K562 (cell line): ENCODE measurements at regions not wholly inside any gene's neighbourhood (a gene's known extent, or its start where the extent isn't known, plus 50 kb on each side); places are given as distances from the start of the nearest gene placed in this dataset.

ENCODE experiments used
- ARID2 ChIP-seq: fragments of 450-650 bp; IDR thresholded peaks from 2 replicates; pipeline ENCODE4 v1.6.1; 2017; ENCODE audit warnings: antibody characterized with exemption, mild to moderate bottlenecking
- CEBPB ChIP-seq: fragments of 450-650 bp; IDR thresholded peaks from 2 replicates; pipeline ENCODE4 v1.6.1; 2016; ENCODE audit warnings: missing genetic modification characterization, missing compliant biosample characterization
- CHCHD3 ChIP-seq: fragments of 250-450 bp; sonication (Bioruptor Pico); IDR thresholded peaks from 2 replicates; pipeline ENCODE4 v2.1.2; 2022; ENCODE audit warnings: mild to moderate bottlenecking
- CHD7 ChIP-seq: fragments of 200-600 bp; sonication (generic); IDR thresholded peaks from one replicate; pipeline ENCODE4 v1.6.1; 2012; ENCODE audit warnings: mild to moderate bottlenecking, low read depth, low read length, inconsistent platforms
- ETV6 ChIP-seq, 3 experiments: fragments of 150-350 bp in 1 of 3; sonication (generic) in 1 of 3; formaldehyde crosslinking in 1 of 3; IDR thresholded peaks; 2 replicates each; pipeline versions ENCODE4 v1.6.1 to v1.8.0; 2014 to 2022; ENCODE audit warnings: borderline replicate concordance in 2 of 3, low read depth in 2 of 3, antibody characterized with exemption in 1 of 3, low read length in 1 of 3, mild to moderate bottlenecking in 1 of 3, missing genetic modification reagents in 1 of 3
- NCOA2 ChIP-seq, 2 experiments: fragments of 450-650 bp; IDR thresholded peaks; 2 replicates each; pipeline ENCODE4 v1.6.1; 2018; ENCODE audit warnings: mild to moderate bottlenecking in 2 of 2, moderate library complexity in 1 of 2; ENCODE audit not compliant: partially characterized antibody in 2 of 2
- POLR2A ChIP-seq: fragments of 450-650 bp; conservative IDR thresholded peaks from 2 replicates; pipeline ENCODE4 v1.6.1; 2016
- TF ChIP-seq, protein P1 (sequence below), 3 experiments: IDR thresholded peaks in 2 of 3; conservative IDR thresholded peaks in 1 of 3; 2 replicates each; pipeline ENCODE4 v1.5.1; 2011 to 2012; ENCODE audit warnings: low read length in 3 of 3, mild to moderate bottlenecking in 3 of 3, control low read depth in 2 of 3, improper control_type of control experiment in 1 of 3, inconsistent platforms in 1 of 3, low read depth in 1 of 3, mixed read lengths in 1 of 3, moderate library complexity in 1 of 3; ENCODE audit not compliant: insufficient read depth in 2 of 3
- TF ChIP-seq, protein P2 (sequence below): fragments of 450-650 bp; IDR thresholded peaks from 2 replicates; pipeline ENCODE4 v1.6.1; 2017; ENCODE audit warnings: mild to moderate bottlenecking, moderate library complexity
- TF ChIP-seq, protein P3 (sequence below): sonication (generic); formaldehyde crosslinking; IDR thresholded peaks from 2 replicates; pipeline ENCODE4 v1.8.0; 2022; ENCODE audit warnings: mild to moderate bottlenecking, missing genetic modification reagents
- TF ChIP-seq, protein P4 (sequence below): sonication (generic); formaldehyde crosslinking; IDR thresholded peaks from 2 replicates; pipeline ENCODE4 v1.9.0; 2022; ENCODE audit warnings: mild to moderate bottlenecking, missing genetic modification reagents
- TF ChIP-seq, protein P5 (sequence below): fragments of 250-450 bp; sonication (Bioruptor Pico); IDR thresholded peaks from 2 replicates; pipeline ENCODE4 v1.8.0; 2022; ENCODE audit warnings: inconsistent platforms, mild to moderate bottlenecking, moderate library complexity, borderline replicate concordance

- TF ChIP-seq, protein P1, sequence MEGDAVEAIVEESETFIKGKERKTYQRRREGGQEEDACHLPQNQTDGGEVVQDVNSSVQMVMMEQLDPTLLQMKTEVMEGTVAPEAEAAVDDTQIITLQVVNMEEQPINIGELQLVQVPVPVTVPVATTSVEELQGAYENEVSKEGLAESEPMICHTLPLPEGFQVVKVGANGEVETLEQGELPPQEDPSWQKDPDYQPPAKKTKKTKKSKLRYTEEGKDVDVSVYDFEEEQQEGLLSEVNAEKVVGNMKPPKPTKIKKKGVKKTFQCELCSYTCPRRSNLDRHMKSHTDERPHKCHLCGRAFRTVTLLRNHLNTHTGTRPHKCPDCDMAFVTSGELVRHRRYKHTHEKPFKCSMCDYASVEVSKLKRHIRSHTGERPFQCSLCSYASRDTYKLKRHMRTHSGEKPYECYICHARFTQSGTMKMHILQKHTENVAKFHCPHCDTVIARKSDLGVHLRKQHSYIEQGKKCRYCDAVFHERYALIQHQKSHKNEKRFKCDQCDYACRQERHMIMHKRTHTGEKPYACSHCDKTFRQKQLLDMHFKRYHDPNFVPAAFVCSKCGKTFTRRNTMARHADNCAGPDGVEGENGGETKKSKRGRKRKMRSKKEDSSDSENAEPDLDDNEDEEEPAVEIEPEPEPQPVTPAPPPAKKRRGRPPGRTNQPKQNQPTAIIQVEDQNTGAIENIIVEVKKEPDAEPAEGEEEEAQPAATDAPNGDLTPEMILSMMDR (IDR thresholded peaks at IDR 0.05 in 2 of 3, conservative IDR thresholded peaks at IDR 0.05 in 1 of 3; ENCODE audit: insufficient read depth in 2 of 3, low read depth in 1 of 3, low read length in 3 of 3) = no peak
- TF ChIP-seq CHD7 (no peak), CEBPB (tag) (no peak), POLR2A (no peak), ETV6 (IDR thresholded peaks at IDR 0.05; ENCODE audit: borderline replicate concordance in 1 of 2, low read depth in 2 of 2, low read length in 1 of 2) (no peak), ETV6 (CRISPR knock-in tag; IDR thresholded peaks at IDR 0.05; ENCODE audit: borderline replicate concordance) (no peak), CHCHD3 (CRISPR knock-in tag) (no peak), ARID2 (no peak), NCOA2 (IDR thresholded peaks at IDR 0.05; ENCODE audit: partially characterized antibody in 2 of 2) (no peak)
- TF ChIP-seq, protein P2, sequence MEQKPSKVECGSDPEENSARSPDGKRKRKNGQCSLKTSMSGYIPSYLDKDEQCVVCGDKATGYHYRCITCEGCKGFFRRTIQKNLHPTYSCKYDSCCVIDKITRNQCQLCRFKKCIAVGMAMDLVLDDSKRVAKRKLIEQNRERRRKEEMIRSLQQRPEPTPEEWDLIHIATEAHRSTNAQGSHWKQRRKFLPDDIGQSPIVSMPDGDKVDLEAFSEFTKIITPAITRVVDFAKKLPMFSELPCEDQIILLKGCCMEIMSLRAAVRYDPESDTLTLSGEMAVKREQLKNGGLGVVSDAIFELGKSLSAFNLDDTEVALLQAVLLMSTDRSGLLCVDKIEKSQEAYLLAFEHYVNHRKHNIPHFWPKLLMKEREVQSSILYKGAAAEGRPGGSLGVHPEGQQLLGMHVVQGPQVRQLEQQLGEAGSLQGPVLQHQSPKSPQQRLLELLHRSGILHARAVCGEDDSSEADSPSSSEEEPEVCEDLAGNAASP = no peak
- TF ChIP-seq, protein P3, sequence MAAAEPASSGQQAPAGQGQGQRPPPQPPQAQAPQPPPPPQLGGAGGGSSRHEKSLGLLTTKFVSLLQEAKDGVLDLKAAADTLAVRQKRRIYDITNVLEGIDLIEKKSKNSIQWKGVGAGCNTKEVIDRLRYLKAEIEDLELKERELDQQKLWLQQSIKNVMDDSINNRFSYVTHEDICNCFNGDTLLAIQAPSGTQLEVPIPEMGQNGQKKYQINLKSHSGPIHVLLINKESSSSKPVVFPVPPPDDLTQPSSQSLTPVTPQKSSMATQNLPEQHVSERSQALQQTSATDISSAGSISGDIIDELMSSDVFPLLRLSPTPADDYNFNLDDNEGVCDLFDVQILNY (CRISPR knock-in tag) = no peak
- TF ChIP-seq, protein P4, sequence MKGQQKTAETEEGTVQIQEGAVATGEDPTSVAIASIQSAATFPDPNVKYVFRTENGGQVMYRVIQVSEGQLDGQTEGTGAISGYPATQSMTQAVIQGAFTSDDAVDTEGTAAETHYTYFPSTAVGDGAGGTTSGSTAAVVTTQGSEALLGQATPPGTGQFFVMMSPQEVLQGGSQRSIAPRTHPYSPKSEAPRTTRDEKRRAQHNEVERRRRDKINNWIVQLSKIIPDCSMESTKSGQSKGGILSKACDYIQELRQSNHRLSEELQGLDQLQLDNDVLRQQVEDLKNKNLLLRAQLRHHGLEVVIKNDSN (CRISPR knock-in tag) = no peak
- TF ChIP-seq, protein P5, sequence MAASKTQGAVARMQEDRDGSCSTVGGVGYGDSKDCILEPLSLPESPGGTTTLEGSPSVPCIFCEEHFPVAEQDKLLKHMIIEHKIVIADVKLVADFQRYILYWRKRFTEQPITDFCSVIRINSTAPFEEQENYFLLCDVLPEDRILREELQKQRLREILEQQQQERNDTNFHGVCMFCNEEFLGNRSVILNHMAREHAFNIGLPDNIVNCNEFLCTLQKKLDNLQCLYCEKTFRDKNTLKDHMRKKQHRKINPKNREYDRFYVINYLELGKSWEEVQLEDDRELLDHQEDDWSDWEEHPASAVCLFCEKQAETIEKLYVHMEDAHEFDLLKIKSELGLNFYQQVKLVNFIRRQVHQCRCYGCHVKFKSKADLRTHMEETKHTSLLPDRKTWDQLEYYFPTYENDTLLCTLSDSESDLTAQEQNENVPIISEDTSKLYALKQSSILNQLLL = no peak
Measured at GRCh38 chr3:197406266-197406665, 107.9 kb upstream of the DLG1 start.
